Caco-2 (cell line): ENCODE measurements at regions not wholly inside any gene's neighbourhood (a gene's known extent, or its start where the extent isn't known, plus 50 kb on each side); places are given as distances from the start of the nearest gene placed in this dataset.
A peak's percentile ranks its signal among the peaks of the same experiment; 100 is the strongest.
"Not testable (repeated sequence)": the region's sequence is repeated elsewhere in the genome, so short reads cannot be mapped to it uniquely, and the experiment has no call there.

Experiments used
- BruUV-seq: library from RNA; stranded (reverse); fragments of 400-500 nt; replicated peaks from 2 replicates; lab custom pipeline; 2021; lab: Mats Ljungman, UMichigan
- CTCF ChIA-PET: fragments of 300-600 bp; sonication (Branson Sonifier 250); formaldehyde crosslinking; loops from one replicate; lab custom pipeline; 2022; ENCODE audit warnings: antibody characterized with exemption; lab: Charles Lee
- POLR2A ChIA-PET: fragments of 300-600 bp; sonication (Branson Sonifier 250); formaldehyde crosslinking; loops from one replicate; lab custom pipeline; 2022; ENCODE audit warnings: antibody characterized with exemption; lab: Charles Lee
- DNase-seq, 2 experiments: peaks; one replicate each; pipeline versions ENCODE4 v3.0.0 to v3.0.0-alpha.2; 2020 to 2022
- H3K27me3 ChIP-seq: replicated peaks from 2 replicates; pipeline ENCODE4 v1.6.0; 2011; ENCODE audit warnings: low read length; ENCODE audit not compliant: control insufficient read depth, insufficient read depth
- H3K36me3 ChIP-seq: 2 replicates; pipeline ENCODE4 v1.5.1; 2011; ENCODE audit warnings: low read length; ENCODE audit not compliant: control insufficient read depth, insufficient read depth
- H3K4me1 ChIP-seq: fragments of 250-450 bp; sonication (Bioruptor Pico); 2 replicates; pipeline ENCODE4 v1.5.1; 2020; ENCODE audit warnings: mild to moderate bottlenecking
- H3K4me3 ChIP-seq: 2 replicates; pipeline ENCODE4 v1.5.1; 2011; ENCODE audit warnings: low read depth, mild to moderate bottlenecking, control low read depth, low read length
- H3K9me3 ChIP-seq: fragments of 250-450 bp; sonication (Bioruptor Pico); 2 replicates; pipeline ENCODE4 v1.5.1; 2020; ENCODE audit warnings: mild to moderate bottlenecking, moderate library complexity
- H3K27ac Mint-ChIP-seq: one replicate; pipeline ENCODE4 v1.8.0; 2022; ENCODE audit warnings: mixed read lengths; ENCODE audit not compliant: unreplicated experiment
- H3K27me3 Mint-ChIP-seq: one replicate; pipeline ENCODE4 v1.8.0; 2022; ENCODE audit warnings: mixed read lengths; ENCODE audit not compliant: insufficient read depth, unreplicated experiment
- H3K36me3 Mint-ChIP-seq: one replicate; pipeline ENCODE4 v1.8.0; 2022; ENCODE audit warnings: mild to moderate bottlenecking, mixed read lengths; ENCODE audit not compliant: insufficient read depth, unreplicated experiment
- H3K4me1 Mint-ChIP-seq: one replicate; pipeline ENCODE4 v1.8.0; 2022; ENCODE audit warnings: low read depth, mixed read lengths; ENCODE audit not compliant: unreplicated experiment
- H3K4me3 Mint-ChIP-seq: one replicate; pipeline ENCODE4 v1.8.0; 2022; ENCODE audit warnings: mild to moderate bottlenecking, moderate library complexity, mixed read lengths; ENCODE audit not compliant: unreplicated experiment
- H3K9me3 Mint-ChIP-seq: one replicate; pipeline ENCODE4 v1.8.0; 2022; ENCODE audit warnings: mixed read lengths; ENCODE audit not compliant: unreplicated experiment
- intact Hi-C: fragments of 100-400 bp; cut with micrococcal nuclease; formaldehyde crosslinking; loops from one replicate; pipeline ENCODE4 v1.10.0; 2022; ENCODE audit not compliant: unreplicated experiment
- TF ChIP-seq, protein P1 (sequence below), 2 experiments: fragments of 200-600 bp in 1 of 2; IDR thresholded peaks; 1 replicate in 1 of 2; 2 replicates in 1 of 2; pipeline versions ENCODE4 v1.5.1 to v1.8.0; 2011 to 2022; ENCODE audit warnings: antibody characterized with exemption in 1 of 2, control low read depth in 1 of 2, inconsistent platforms in 1 of 2, low read depth in 1 of 2, low read length in 1 of 2, mild to moderate bottlenecking in 1 of 2, moderate library complexity in 1 of 2; ENCODE audit not compliant: insufficient read depth in 1 of 2, severe bottlenecking in 1 of 2, unreplicated experiment in 1 of 2

DNA sequence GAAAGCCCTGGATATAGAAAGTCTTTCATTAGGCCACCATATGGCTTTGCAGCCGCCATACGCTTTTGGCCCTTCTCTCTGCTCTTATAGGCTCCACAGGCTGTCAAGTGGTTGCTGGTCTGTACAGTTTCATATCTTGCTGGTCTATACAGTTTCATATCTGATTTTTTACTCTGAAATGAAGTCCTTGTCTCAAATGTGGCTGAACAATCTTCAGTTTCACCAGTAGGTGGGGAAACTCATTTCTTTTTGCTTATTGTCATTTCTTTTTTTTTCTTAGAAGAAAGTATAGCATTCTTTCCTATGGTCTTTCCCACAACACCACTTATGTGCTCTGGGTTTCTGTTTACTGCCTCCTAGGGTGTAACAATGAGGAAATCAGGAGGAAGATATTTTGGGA lies 771.4 kb upstream of the MMS22L start:
- Histone ChIP-seq H3K4me1 (no peaks in the 10 kb centered on the region), H3K27me3 (no peaks in the 10 kb centered on the region), H3K9me3 (no peaks in the 10 kb centered on the region), H3K36me3 (no peaks in the 10 kb centered on the region), H3K4me3 (no peak overlapping the region)
- Mint-ChIP-seq H3K4me1 (no peaks in the 10 kb centered on the region), H3K4me3 (no peak overlapping the region), H3K27ac (no peak overlapping the region), H3K27me3 (peaks cover 4% of the 10 kb centered on the region), H3K36me3 (no peaks in the 10 kb centered on the region), H3K9me3 (no peaks in the 10 kb centered on the region)
- BruUV-seq = no TSS peak
- POLR2A ChIA-PET = no interaction called here
- intact Hi-C loops = no loop called here
- TF ChIP-seq, protein P1, sequence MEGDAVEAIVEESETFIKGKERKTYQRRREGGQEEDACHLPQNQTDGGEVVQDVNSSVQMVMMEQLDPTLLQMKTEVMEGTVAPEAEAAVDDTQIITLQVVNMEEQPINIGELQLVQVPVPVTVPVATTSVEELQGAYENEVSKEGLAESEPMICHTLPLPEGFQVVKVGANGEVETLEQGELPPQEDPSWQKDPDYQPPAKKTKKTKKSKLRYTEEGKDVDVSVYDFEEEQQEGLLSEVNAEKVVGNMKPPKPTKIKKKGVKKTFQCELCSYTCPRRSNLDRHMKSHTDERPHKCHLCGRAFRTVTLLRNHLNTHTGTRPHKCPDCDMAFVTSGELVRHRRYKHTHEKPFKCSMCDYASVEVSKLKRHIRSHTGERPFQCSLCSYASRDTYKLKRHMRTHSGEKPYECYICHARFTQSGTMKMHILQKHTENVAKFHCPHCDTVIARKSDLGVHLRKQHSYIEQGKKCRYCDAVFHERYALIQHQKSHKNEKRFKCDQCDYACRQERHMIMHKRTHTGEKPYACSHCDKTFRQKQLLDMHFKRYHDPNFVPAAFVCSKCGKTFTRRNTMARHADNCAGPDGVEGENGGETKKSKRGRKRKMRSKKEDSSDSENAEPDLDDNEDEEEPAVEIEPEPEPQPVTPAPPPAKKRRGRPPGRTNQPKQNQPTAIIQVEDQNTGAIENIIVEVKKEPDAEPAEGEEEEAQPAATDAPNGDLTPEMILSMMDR (IDR thresholded peaks at IDR 0.05; ENCODE audit: insufficient read depth in 1 of 2, low read depth in 1 of 2, low read length in 1 of 2, severe bottlenecking in 1 of 2, unreplicated experiment in 1 of 2) = peak; percentile 15 to 16
- CTCF ChIA-PET = no interaction called here
- no peak for DNase-seq

DNA sequence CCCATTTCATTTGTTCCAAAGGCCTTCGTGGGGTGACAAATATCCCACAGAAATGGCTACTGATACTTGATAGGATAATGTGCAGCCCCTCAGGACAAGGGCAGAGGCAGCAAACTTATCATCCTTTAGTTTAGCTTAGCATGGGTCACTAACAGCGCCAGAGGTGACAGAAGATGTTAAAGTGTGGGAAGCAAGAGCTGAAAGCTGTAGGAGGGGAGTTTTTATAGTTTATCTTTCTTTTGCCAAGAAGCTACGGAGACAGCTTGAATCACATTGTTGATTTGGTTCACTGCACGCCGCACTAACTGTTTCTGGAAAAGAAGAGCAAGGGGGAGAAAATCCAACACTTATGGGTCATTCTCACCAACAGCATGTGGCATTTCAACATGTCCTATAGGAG lies 773.9 kb upstream of the MMS22L start:
- POLR2A ChIA-PET = no interaction called here
- intact Hi-C loops = no loop called here
- no peak for DNase-seq
- TF ChIP-seq, protein P1 (IDR thresholded peaks at IDR 0.05; ENCODE audit: insufficient read depth in 1 of 2, low read depth in 1 of 2, low read length in 1 of 2, severe bottlenecking in 1 of 2, unreplicated experiment in 1 of 2) = no peak
- Histone ChIP-seq H3K27me3 (no peaks in the 10 kb centered on the region), H3K36me3 (no peaks in the 10 kb centered on the region), H3K9me3 (no peaks in the 10 kb centered on the region), H3K4me1 (no peaks in the 10 kb centered on the region), H3K4me3 (no peak overlapping the region)
- Mint-ChIP-seq H3K4me1 (no peaks in the 10 kb centered on the region), H3K36me3 (no peaks in the 10 kb centered on the region), H3K4me3 (no peak overlapping the region), H3K27me3 (peaks cover 3% of the 10 kb centered on the region), H3K27ac (no peak overlapping the region), H3K9me3 (peaks cover under 1% of the 10 kb centered on the region)
- BruUV-seq = no TSS peak
- CTCF ChIA-PET = no interaction called here

DNA sequence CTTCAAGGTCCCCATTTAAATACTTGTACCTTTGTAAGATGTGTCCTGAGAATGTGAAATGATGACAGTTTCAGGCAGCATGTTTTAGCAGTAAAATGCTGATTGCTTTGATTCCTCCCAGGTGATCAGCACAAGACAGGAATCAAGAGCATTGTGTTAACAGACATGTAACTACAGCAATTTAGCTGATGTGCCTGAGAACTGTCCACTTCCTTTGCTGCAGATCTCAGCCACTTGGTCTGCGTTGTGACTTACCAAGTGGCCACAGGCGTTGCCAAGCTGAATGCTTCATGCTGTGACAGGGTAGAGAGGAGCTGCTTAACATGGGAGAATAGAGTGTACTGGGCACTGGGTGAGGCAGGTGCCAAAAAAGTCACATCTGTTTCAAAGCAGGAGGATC lies 767.0 kb upstream of the POU3F2 start:
- CTCF ChIA-PET = no interaction called here
- H3K4me3 Mint-ChIP-seq = no peak overlapping the region

DNA sequence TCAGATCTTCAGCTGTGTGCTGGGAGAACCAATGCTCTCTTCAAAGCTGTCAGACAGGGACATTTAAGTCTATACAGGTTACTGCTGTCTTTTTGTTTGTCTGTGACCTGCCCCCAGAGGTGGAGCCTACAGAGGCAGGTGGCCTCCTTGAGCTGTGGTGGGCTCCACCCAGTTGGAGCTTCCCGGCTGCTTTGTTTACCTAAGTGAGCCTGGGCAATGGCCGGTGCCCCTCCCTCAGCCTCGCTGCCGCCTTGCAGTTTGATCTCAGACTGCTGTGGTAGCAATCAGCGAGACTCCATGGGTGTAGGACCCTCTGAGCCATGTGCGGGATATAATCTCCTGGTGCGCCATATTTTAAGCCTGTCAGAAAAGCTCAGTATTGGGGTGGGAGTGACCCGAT lies 745.8 kb upstream of the POU3F2 start:
- DNase-seq, H3K9me3 Mint-ChIP-seq, H3K27me3 Mint-ChIP-seq, H3K4me3 ChIP-seq, H3K36me3 Mint-ChIP-seq, BruUV-seq, H3K27me3 ChIP-seq, H3K4me1 ChIP-seq, H3K4me3 Mint-ChIP-seq, intact Hi-C loops, POLR2A ChIA-PET, H3K36me3 ChIP-seq, CTCF ChIA-PET, H3K27ac Mint-ChIP-seq, H3K9me3 ChIP-seq, H3K4me1 Mint-ChIP-seq: not testable (repeated sequence)

More for the DNA sequence above, 767.0 kb upstream of the POU3F2 start:
- BruUV-seq = no TSS peak
- H3K27me3 Mint-ChIP-seq = peaks cover 2% of the 10 kb centered on the region
- H3K9me3 Mint-ChIP-seq = peaks cover 3% of the 10 kb centered on the region
- TF ChIP-seq, protein P1 (IDR thresholded peaks at IDR 0.05; ENCODE audit: insufficient read depth in 1 of 2, low read depth in 1 of 2, low read length in 1 of 2, severe bottlenecking in 1 of 2, unreplicated experiment in 1 of 2) = no peak
- H3K27ac Mint-ChIP-seq = no peak overlapping the region
- Histone ChIP-seq H3K4me1 (no peaks in the 10 kb centered on the region), H3K36me3 (no peaks in the 10 kb centered on the region), H3K27me3 (no peaks in the 10 kb centered on the region), H3K4me3 (no peak overlapping the region), H3K9me3 (no peaks in the 10 kb centered on the region)
- H3K4me1 Mint-ChIP-seq = no peaks in the 10 kb centered on the region
- DNase-seq = no peak
- POLR2A ChIA-PET = no interaction called here
- intact Hi-C loops = no loop called here
- no peaks in the 10 kb centered on the region for H3K36me3 Mint-ChIP-seq
